ENCODE measurements at regions not wholly inside any gene's neighbourhood (a gene's known extent, or its start where the extent isn't known, plus 50 kb on each side); places are given as distances from the start of the nearest gene placed in this dataset.

- TF ChIP-seq NFIC (IDR thresholded peaks at IDR 0.05; ENCODE audit: low read depth, low read length) (no peak), TARDBP (IDR thresholded peaks at IDR 0.05; ENCODE audit: borderline replicate concordance) (no peak), CTCF (IDR thresholded peaks at IDR 0.05 in 2 of 3, conservative IDR thresholded peaks at IDR 0.05 in 1 of 3; ENCODE audit: control insufficient read depth in 2 of 3, extremely low read depth in 1 of 3, insufficient read depth in 1 of 3, low read depth in 3 of 3, low read length in 3 of 3) (no peak), SMC3 (IDR thresholded peaks at IDR 0.05; ENCODE audit: borderline replicate concordance, low read length) (no peak), WRNIP1 (IDR thresholded peaks at IDR 0.05; ENCODE audit: borderline replicate concordance, low read depth, low read length) (no peak), MLLT1 (IDR thresholded peaks at IDR 0.05) (no peak), POLR2AphosphoS5 (IDR thresholded peaks at IDR 0.05; ENCODE audit: low read length) (no peak), CREM (IDR thresholded peaks at IDR 0.05; ENCODE audit: low read depth) (no peak), EZH2 (IDR thresholded peaks at IDR 0.05; ENCODE audit: borderline replicate concordance, control insufficient read depth, low read depth, low read length) (no peak), ZNF24 (IDR thresholded peaks at IDR 0.05) (no peak), ESRRA (IDR thresholded peaks at IDR 0.05; ENCODE audit: low read length) (no peak), HSF1 (IDR thresholded peaks at IDR 0.05; ENCODE audit: low read depth, low read length) (no peak), ATF7 (IDR thresholded peaks at IDR 0.05; ENCODE audit: low read depth) (no peak)
Measured at GRCh38 chr12:69007855-69008351, 74.9 kb upstream of the CPM start.
